Stimulated activated CD4-positive, alpha-beta T cell treated with anti-CD3 and anti-CD28 coated beads, Interleukin-1b, Interleukin-23, amount 100 ng/mL, for 1 hour (primary cell): ENCODE measurements at regions not wholly inside any gene's neighbourhood (a gene's known extent, or its start where the extent isn't known, plus 50 kb on each side); places are given as distances from the start of the nearest gene placed in this dataset.
"Not testable (repeated sequence)": the region's sequence is repeated elsewhere in the genome, so short reads cannot be mapped to it uniquely, and the experiment has no call there.

Source experiments
- DNase-seq, 2 donors: peaks; one replicate each; pipeline ENCODE4 v3.0.0-alpha.2; 2020; ENCODE audit warnings: low read depth in 2 of 2

GRCh38 chr1:65590279-65590678 is 169.8 kb downstream of the LEPR start:
- no peak for DNase-seq

DNA sequence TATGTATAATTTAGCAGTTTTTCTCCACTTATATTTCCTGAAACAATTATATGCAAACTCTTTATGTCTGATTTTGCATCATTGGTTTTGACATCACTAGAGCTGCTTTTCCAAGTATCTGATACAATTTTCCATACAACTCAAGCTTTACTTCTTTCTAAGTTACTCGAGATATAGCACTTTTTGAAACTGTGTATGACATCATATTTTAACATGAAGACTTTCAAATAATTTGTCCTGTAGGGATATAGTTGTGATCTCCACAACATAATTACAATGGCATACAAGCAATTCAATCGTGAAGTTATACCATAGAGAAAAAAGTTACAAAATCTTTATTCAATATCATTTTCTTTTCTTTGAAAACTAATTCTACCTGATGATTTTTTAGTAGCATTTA is 173.0 kb downstream of the LEPR start:
- no peak for DNase-seq

GRCh38 chr1:65595724-65596123 is 175.3 kb downstream of the LEPR start:
- no peak for DNase-seq

DNA sequence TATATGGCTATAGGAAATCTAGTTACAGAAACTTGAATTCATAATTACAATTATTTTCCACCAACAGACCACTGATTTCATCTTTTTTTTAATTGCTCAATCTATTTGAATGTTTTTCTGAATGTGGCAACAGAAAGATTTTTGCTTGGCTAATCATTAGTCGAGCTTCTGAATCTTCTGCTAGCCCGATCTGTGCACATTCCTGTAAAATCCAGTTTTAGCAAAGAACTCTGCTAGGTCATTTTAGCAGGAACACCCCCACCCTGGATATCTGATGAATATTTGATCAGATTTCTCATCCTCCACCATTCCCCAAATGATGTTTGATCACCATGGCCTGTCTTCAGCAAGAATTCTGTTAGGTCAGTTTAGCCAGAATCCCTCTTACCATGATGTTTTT is 176.3 kb downstream of the LEPR start:
- no peak for DNase-seq

GRCh38 chr1:65605621-65606020 is 185.2 kb downstream of the LEPR start:
- no peak for DNase-seq

GRCh38 chr1:65606426-65606825 is 186.0 kb downstream of the LEPR start:
- no peak for DNase-seq

- no peak for DNase-seq
Measured at GRCh38 chr1:65613884-65614283, 178.8 kb upstream of the PDE4B start.

DNA sequence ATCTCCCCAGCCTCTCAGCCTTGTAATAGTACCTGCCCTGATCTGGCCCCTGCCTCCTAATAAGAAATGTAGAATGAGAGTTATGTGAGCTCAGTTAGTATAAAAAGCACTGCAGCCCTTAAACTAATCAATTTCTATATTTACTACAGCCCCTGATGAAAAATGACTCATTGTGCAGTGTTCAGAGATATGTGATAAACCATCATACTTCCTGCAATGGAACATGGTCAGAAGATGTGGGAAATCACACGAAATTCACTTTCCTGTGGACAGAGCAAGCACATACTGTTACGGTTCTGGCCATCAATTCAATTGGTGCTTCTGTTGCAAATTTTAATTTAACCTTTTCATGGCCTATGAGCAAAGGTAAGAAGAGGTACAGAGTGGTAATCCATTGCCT is 176.8 kb upstream of the PDE4B start:
- no peak for DNase-seq

DNA sequence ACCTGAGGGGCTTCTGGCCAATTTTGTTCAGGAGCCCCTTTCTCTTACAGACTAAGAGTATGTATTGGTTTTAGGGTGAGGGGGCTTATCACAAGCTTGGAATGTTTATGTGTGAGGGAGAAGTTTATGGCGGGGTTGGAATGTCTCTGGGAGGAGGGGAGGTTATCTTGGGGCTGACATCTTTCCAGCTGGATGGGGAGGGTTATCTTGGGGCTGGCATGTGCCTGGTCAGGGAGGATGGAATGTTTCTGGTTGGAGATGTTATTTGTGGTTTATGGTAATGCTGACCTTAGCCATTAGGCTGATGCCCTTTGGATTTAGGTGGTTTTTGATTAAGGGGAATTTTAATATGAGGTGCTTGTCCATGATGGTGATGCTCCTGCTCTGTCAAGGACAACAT is 171.0 kb upstream of the PDE4B start:
- not testable (repeated sequence) for DNase-seq

- no peak for DNase-seq
Measured at GRCh38 chr1:65623895-65624294, 168.8 kb upstream of the PDE4B start.

DNA sequence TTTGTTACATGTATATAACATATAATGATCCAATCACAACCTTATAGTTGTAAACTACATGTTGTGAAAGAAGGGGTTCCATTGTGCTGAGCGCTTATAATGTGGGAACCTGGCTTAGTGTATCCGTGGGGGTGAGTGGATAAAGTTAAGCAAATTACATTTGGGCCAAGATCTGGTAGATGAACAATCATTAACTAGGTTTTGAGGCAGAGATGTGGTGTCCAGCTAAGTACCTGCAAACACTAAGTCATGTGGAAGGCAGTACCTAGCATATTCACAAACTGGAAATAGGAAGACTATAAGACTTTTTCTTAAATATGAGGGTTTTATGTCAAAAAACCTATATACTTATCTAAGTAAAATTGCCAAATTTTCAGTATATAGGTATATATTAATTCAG is 167.2 kb upstream of the PDE4B start:
- no peak for DNase-seq

DNA sequence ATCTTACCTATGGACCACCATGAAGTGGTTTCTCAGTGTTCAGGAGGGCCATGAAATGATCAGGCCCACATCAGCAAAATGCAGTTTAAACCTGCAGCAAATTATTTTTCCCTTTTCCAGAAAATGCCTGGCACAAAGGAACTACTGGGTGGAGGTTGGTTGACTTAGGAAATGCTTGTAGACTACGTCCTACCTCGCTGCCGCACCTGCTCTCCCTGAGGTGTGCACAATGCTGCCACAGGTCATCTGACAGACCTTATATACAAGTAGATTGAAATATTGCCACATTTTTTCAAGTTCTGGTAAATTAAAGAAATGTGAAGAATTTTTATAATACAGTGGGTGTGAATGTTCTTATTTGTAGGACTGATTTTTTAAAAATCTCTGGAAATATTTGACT is 166.7 kb upstream of the PDE4B start:
- no peak for DNase-seq

- no peak for DNase-seq
Measured at GRCh38 chr1:65629788-65630187, 162.9 kb upstream of the PDE4B start.

GRCh38 chr1:65630855-65631254 is 161.8 kb upstream of the PDE4B start:
- DNase-seq, result no peak

- no peak for DNase-seq
Measured at GRCh38 chr1:65632235-65632634, 160.5 kb upstream of the PDE4B start.

GRCh38 chr1:65640046-65640445 is 152.6 kb upstream of the PDE4B start:
- no peak for DNase-seq

DNA sequence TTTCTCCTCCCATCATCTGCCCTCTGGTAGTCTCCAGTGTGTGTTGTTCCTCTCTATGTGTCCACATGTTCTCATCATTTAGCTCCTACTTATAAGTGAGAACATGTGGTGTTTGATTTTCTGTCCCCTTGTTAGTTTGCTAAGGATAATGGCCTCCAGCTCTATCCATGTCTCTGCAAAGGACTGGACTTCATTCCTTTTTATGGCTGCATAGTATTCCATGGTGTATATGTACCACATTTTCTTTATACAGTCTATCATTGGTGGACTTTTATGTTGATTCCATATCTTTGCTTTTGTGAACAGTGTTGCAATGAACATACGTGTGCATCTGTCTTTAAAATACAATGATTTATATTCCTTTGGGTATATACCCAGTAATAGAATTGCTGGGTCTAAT is 143.5 kb upstream of the PDE4B start:
- not testable (repeated sequence) for DNase-seq

DNA sequence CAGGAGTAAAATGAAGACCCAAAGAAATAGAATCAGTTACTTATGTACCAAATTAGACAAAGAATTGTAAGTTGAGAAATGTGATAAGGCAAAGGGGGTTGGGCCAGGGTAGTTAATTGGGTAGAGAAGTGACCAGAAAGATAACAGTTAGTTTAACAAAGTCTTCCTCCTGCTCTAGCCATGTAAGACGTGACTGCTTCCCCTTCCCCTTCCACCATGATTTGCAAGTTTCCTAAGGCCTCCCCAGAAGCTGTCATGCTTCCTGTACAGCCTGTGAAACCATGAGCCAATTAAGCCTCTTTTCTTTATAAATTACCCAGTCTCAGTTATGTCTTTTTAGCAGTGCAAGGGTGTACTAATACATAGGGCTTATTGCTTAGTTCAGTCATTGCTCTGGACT is 142.0 kb upstream of the PDE4B start:
- no peak for DNase-seq

GRCh38 chr1:65654526-65654925 is 138.2 kb upstream of the PDE4B start:
- not testable (repeated sequence) for DNase-seq

DNA sequence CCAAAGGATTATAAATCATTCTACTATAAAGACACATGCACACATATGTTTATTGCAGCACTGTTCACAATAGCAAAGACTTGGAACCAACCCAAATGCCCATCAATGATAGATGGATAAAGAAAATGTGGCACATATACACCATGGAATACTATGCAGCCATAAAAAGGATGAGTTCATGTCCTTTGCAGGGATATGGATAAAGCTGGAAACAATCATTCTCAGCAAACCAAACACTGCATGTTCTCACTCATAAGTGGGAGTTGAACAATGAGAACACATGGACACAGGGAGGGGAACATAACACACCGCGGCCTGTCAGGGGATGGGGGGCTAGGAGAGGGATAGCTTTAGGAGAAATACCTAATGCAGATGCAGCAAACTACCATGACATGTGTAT is 135.1 kb upstream of the PDE4B start:
- DNase-seq, result not testable (repeated sequence)

DNA sequence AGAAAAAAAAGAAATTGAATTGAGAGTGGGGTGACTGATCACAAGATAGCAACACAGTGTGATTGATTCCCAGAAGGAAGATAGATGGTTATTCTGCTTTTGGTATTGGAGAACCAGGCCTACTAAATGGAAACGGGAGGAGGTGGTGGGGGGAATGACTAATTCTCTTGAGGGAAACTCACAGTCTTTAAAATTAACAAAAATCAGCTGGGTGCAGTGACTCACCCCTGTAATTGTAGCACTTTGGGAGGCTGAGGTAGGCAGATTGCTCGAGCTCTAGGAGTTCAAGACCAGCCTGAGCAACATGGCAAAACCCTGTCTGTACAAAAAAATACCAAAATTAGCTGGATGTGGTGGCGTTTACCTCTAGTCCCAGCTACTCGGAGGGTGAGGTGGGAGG is 134.6 kb upstream of the PDE4B start:
- no peak for DNase-seq

GRCh38 chr1:65668368-65668767 is 124.3 kb upstream of the PDE4B start:
- no peak for DNase-seq

- DNase-seq, result no peak
Measured at GRCh38 chr1:65670518-65670917, 122.2 kb upstream of the PDE4B start.

DNA sequence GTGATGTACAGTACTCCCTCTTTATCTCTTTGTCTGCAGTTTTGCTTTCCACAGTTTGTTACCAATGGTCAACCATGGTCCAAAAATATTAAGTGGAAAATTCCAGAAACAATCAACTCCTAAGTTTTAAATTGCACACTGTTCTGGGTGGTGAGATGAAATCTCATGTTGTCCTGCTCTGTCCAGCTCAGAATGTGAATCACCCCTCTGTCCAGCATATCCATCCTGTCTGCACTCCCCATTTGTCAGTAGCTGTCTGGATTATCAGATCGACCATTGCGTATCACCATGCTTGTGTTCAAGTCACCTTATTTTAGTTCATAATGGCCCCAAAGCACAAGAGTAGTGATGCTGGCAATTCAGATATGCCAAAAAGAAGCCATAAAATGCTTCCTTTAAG is 118.2 kb upstream of the PDE4B start:
- no peak for DNase-seq

DNA sequence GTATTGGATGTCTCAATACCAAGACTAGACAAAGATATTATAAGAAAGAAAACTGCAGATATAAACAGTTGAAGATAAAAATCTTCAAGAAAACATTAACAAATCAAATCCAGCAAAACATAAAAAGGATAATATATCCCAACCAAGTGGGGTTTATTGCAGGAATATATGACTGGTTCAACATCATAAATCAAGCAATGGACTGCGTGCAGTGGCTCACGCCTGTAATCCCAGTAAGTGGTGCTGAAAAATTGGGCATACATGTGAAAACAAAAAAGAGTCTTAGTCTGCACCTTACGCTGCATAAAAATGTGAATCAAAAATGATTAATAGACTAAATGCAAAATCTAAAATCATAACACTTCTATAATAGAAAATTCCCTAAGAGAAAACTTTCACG is 112.9 kb upstream of the PDE4B start:
- no peak for DNase-seq
